Upper lobe of left lung (tissue), 4 donors: ENCODE measurements at regions not wholly inside any gene's neighbourhood (a gene's known extent, or its start where the extent isn't known, plus 50 kb on each side); places are given as distances from the start of the nearest gene placed in this dataset.

Source experiments
- EP300 ChIP-seq, 4 donors: sonication (generic); formaldehyde crosslinking; IDR thresholded peaks; one replicate each; pipeline ENCODE4 v1.5.1; 2017; ENCODE audit warnings: antibody characterized with exemption in 4 of 4, control low read depth in 2 of 4
- POLR2A ChIP-seq, 4 donors: fragments of 450-650 bp; IDR thresholded peaks; one replicate each; pipeline ENCODE4 v1.5.1; 2016 to 2017; ENCODE audit warnings: antibody characterized with exemption in 4 of 4, mild to moderate bottlenecking in 2 of 4
- POLR2AphosphoS5 ChIP-seq, 2 donors: sonication (generic); formaldehyde crosslinking; IDR thresholded peaks; one replicate each; pipeline ENCODE4 v1.5.1; 2017; ENCODE audit warnings: antibody characterized with exemption in 2 of 2
- TF ChIP-seq, protein P1 (sequence below), 6 experiments: fragments of 450-650 bp in 4 of 6; fragments of 200-600 bp in 2 of 6; sonication (generic) in 2 of 6; IDR thresholded peaks; one replicate each; pipeline ENCODE4 v1.5.1; 2016 to 2019; ENCODE audit warnings: antibody characterized with exemption in 6 of 6

DNA sequence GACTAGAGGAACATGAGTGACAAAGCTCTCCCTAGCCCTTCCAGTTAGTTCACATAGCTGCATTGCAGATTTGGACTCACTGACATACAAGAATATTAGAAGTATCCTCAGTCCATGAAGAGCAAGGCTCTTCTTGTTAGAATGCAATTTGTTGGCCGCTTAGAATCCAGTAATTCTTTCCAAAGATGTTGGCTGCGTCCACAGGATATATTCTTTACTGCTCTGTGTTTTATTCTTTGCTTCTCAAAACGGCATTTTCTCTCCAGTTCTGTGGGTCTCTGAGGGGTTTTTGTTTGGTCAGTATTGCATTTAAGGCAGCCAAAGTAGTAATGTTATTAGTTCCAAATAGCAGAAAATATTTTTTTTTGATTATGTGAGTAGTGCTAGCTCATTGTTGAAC, 588.6 kb downstream of the DNAJB9 start:
- TF ChIP-seq EP300 (IDR thresholded peaks at IDR 0.05): no peak
- no peak for TF ChIP-seq POLR2A (IDR thresholded peaks at IDR 0.05)
- TF ChIP-seq, protein P1, sequence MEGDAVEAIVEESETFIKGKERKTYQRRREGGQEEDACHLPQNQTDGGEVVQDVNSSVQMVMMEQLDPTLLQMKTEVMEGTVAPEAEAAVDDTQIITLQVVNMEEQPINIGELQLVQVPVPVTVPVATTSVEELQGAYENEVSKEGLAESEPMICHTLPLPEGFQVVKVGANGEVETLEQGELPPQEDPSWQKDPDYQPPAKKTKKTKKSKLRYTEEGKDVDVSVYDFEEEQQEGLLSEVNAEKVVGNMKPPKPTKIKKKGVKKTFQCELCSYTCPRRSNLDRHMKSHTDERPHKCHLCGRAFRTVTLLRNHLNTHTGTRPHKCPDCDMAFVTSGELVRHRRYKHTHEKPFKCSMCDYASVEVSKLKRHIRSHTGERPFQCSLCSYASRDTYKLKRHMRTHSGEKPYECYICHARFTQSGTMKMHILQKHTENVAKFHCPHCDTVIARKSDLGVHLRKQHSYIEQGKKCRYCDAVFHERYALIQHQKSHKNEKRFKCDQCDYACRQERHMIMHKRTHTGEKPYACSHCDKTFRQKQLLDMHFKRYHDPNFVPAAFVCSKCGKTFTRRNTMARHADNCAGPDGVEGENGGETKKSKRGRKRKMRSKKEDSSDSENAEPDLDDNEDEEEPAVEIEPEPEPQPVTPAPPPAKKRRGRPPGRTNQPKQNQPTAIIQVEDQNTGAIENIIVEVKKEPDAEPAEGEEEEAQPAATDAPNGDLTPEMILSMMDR (IDR thresholded peaks at IDR 0.05): no peak
- TF ChIP-seq POLR2AphosphoS5 (IDR thresholded peaks at IDR 0.05): no peak
